Erythroblast (primary cell): ENCODE measurements at regions not wholly inside any gene's neighbourhood (a gene's known extent, or its start where the extent isn't known, plus 50 kb on each side); places are given as distances from the start of the nearest gene placed in this dataset.

Experiments
- DNase-seq, 2 experiments: peaks; one replicate each; lab custom pipeline; 2025; lab: John Stamatoyannopoulos, UW
- GATA1 ChIP-seq: IDR thresholded peaks from 2 replicates; pipeline ENCODE4 v1.6.1; 2011; ENCODE audit warnings: low read depth, mild to moderate bottlenecking, control low read depth, low read length, moderate library complexity
- POLR2A ChIP-seq: IDR thresholded peaks from 2 replicates; pipeline ENCODE4 v1.6.1; 2011; ENCODE audit warnings: mild to moderate bottlenecking, low read length

- no peak for DNase-seq
- no peak for TF ChIP-seq POLR2A
- no peak for TF ChIP-seq GATA1
These were observed 159.4 kb downstream of the HS3ST3A1 start for GRCh38 chr17:13442361-13442760.

- TF ChIP-seq POLR2A (no peak), GATA1 (no peak)
These were observed 159.9 kb downstream of the HS3ST3A1 start for GRCh38 chr17:13441873-13442272.

GRCh38 chr17:13437966-13438779 lies 163.6 kb downstream of the HS3ST3A1 start:
- TF ChIP-seq POLR2A = no peak
- no peak for TF ChIP-seq GATA1
- DNase-seq = no peak

More at GRCh38 chr17:13441873-13442272, 159.9 kb downstream of the HS3ST3A1 start:
- DNase-seq = no peak

- DNase-seq = no peak
- TF ChIP-seq POLR2A (no peak), GATA1 (no peak)
These were observed 166.5 kb downstream of the HS3ST3A1 start for GRCh38 chr17:13435230-13435629.

GRCh38 chr17:13429201-13429600 lies 172.5 kb downstream of the HS3ST3A1 start:
- TF ChIP-seq POLR2A (no peak), GATA1 (no peak)
- DNase-seq = no peak

GRCh38 chr17:13428611-13429042 lies 173.1 kb downstream of the HS3ST3A1 start:
- no peak for DNase-seq
- TF ChIP-seq GATA1 = no peak
- no peak for TF ChIP-seq POLR2A

- DNase-seq = no peak
- TF ChIP-seq POLR2A (no peak), GATA1 (no peak)
These were observed 174.7 kb downstream of the HS3ST3A1 start for GRCh38 chr17:13426991-13427390.

GRCh38 chr17:13425390-13425789 lies 176.3 kb downstream of the HS3ST3A1 start:
- no peak for TF ChIP-seq GATA1
- TF ChIP-seq POLR2A = no peak

GRCh38 chr17:13421581-13422130 lies 180.1 kb downstream of the HS3ST3A1 start:
- TF ChIP-seq POLR2A = no peak
- no peak for TF ChIP-seq GATA1
- DNase-seq = no peak

More at GRCh38 chr17:13425390-13425789, 176.3 kb downstream of the HS3ST3A1 start:
- no peak for DNase-seq

GRCh38 chr17:13420878-13421277 lies 180.9 kb downstream of the HS3ST3A1 start:
- peak in 1 of 2 experiments; percentile 4 for DNase-seq
- TF ChIP-seq POLR2A (no peak), GATA1 (no peak)

- TF ChIP-seq POLR2A (no peak), GATA1 (no peak)
- DNase-seq = no peak
These were observed 181.3 kb downstream of the HS3ST3A1 start for GRCh38 chr17:13420418-13420826.

- TF ChIP-seq POLR2A = no peak
- TF ChIP-seq GATA1 = no peak
- no peak for DNase-seq
These were observed 182.1 kb downstream of the HS3ST3A1 start for GRCh38 chr17:13419676-13420075.

GRCh38 chr17:13418891-13419290 lies 182.8 kb downstream of the HS3ST3A1 start:
- DNase-seq = no peak
- TF ChIP-seq GATA1 (no peak), POLR2A (no peak)

- no peak for TF ChIP-seq GATA1
- no peak for TF ChIP-seq POLR2A
- no peak for DNase-seq
These were observed 184.3 kb downstream of the HS3ST3A1 start for GRCh38 chr17:13417381-13417950.
